ENCODE measurements at regions not wholly inside any gene's neighbourhood (a gene's known extent, or its start where the extent isn't known, plus 50 kb on each side); places are given as distances from the start of the nearest gene placed in this dataset.
A peak's percentile ranks its signal among the peaks of the same experiment; 100 is the strongest.

DNA sequence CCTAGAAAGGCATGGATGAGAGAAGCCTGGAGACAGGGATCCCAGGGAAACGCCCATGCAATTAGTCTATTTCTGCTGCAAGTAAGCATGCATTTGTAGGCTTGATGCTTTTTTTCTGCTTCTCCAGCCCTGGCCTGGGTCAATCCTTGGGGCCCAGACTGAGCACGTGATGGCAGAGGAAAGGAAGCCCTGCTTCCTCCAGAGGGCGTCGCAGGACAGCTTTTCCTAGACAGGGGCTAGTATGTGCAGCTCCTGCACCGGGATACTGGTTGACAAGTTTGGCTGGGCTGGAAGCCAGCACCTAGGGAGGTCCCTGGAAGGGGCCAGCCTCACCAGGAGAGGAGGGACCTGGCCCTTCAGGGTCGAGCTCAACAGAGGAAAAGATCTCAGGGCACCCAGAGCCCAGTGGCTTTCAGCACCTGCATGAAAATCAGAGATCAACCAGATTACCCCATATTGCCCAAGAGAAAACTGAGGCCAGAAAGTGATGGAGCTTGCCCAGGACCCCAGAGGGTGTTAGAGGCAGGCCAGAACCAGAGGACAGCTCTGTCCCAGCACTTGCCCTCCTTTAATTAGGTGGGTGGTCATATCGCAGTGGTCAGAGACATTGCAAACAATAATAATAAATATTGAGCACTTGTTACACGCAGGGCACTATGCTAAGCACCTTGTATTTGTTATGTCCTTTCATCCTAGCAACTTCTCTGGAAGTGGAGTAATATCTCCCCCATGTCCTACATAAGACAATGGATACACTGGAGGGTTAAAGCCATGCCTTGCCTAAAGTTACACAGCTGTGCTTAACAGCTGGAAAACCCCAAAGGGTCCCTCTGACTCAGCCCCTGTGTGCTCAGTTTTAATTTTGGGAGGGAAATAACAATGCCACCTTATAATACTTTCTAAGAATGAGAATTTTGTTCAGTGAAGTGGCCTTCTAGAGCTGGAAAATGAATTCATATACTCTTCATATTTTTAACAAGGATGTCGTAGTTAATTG lies 67.1 kb downstream of the KLF4 start (continued):
- TF ChIP-seq, protein P1, sequence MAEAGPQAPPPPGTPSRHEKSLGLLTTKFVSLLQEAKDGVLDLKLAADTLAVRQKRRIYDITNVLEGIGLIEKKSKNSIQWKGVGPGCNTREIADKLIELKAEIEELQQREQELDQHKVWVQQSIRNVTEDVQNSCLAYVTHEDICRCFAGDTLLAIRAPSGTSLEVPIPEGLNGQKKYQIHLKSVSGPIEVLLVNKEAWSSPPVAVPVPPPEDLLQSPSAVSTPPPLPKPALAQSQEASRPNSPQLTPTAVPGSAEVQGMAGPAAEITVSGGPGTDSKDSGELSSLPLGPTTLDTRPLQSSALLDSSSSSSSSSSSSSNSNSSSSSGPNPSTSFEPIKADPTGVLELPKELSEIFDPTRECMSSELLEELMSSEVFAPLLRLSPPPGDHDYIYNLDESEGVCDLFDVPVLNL (IDR thresholded peaks at IDR 0.05; ENCODE audit: low read depth, low read length): no peak
- TF ChIP-seq, protein P2, sequence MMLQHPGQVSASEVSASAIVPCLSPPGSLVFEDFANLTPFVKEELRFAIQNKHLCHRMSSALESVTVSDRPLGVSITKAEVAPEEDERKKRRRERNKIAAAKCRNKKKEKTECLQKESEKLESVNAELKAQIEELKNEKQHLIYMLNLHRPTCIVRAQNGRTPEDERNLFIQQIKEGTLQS (IDR thresholded peaks at IDR 0.05; ENCODE audit: borderline replicate concordance, extremely low read depth, low read depth, low read length): peak; percentile 54; the same call in 1 of the 2 replicates
- no peak for TF ChIP-seq SIX5 (IDR thresholded peaks at IDR 0.05; ENCODE audit: low read depth, low read length, severe bottlenecking)
- TF ChIP-seq SREBF1 (IDR thresholded peaks at IDR 0.05; ENCODE audit: low read length): no peak
- no peak for TF ChIP-seq ZSCAN29 (IDR thresholded peaks at IDR 0.05)
- TF ChIP-seq, protein P3, sequence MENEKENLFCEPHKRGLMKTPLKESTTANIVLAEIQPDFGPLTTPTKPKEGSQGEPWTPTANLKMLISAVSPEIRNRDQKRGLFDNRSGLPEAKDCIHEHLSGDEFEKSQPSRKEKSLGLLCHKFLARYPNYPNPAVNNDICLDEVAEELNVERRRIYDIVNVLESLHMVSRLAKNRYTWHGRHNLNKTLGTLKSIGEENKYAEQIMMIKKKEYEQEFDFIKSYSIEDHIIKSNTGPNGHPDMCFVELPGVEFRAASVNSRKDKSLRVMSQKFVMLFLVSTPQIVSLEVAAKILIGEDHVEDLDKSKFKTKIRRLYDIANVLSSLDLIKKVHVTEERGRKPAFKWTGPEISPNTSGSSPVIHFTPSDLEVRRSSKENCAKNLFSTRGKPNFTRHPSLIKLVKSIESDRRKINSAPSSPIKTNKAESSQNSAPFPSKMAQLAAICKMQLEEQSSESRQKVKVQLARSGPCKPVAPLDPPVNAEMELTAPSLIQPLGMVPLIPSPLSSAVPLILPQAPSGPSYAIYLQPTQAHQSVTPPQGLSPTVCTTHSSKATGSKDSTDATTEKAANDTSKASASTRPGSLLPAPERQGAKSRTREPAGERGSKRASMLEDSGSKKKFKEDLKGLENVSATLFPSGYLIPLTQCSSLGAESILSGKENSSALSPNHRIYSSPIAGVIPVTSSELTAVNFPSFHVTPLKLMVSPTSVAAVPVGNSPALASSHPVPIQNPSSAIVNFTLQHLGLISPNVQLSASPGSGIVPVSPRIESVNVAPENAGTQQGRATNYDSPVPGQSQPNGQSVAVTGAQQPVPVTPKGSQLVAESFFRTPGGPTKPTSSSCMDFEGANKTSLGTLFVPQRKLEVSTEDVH (IDR thresholded peaks at IDR 0.05; ENCODE audit: low read depth, partially characterized antibody): no peak
- TF ChIP-seq SMC3 (IDR thresholded peaks at IDR 0.05; ENCODE audit: borderline replicate concordance, low read length): peak; percentile 43
- no peak for TF ChIP-seq CHD1 (IDR thresholded peaks at IDR 0.05; ENCODE audit: low read depth, low read length)
- no peak for TF ChIP-seq DPF2 (IDR thresholded peaks at IDR 0.05)
- no peak for TF ChIP-seq WRNIP1 (IDR thresholded peaks at IDR 0.05; ENCODE audit: borderline replicate concordance, low read depth, low read length)
- TF ChIP-seq, protein P4, sequence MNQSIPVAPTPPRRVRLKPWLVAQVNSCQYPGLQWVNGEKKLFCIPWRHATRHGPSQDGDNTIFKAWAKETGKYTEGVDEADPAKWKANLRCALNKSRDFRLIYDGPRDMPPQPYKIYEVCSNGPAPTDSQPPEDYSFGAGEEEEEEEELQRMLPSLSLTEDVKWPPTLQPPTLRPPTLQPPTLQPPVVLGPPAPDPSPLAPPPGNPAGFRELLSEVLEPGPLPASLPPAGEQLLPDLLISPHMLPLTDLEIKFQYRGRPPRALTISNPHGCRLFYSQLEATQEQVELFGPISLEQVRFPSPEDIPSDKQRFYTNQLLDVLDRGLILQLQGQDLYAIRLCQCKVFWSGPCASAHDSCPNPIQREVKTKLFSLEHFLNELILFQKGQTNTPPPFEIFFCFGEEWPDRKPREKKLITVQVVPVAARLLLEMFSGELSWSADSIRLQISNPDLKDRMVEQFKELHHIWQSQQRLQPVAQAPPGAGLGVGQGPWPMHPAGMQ (IDR thresholded peaks at IDR 0.05; ENCODE audit: borderline replicate concordance): no peak
- TF ChIP-seq ZNF24 (IDR thresholded peaks at IDR 0.05): no peak
- TF ChIP-seq, protein P5, sequence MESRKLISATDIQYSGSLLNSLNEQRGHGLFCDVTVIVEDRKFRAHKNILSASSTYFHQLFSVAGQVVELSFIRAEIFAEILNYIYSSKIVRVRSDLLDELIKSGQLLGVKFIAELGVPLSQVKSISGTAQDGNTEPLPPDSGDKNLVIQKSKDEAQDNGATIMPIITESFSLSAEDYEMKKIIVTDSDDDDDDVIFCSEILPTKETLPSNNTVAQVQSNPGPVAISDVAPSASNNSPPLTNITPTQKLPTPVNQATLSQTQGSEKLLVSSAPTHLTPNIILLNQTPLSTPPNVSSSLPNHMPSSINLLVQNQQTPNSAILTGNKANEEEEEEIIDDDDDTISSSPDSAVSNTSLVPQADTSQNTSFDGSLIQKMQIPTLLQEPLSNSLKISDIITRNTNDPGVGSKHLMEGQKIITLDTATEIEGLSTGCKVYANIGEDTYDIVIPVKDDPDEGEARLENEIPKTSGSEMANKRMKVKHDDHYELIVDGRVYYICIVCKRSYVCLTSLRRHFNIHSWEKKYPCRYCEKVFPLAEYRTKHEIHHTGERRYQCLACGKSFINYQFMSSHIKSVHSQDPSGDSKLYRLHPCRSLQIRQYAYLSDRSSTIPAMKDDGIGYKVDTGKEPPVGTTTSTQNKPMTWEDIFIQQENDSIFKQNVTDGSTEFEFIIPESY (IDR thresholded peaks at IDR 0.05): no peak
- peak; percentile 85 to 88 for TF ChIP-seq BHLHE40 (IDR thresholded peaks at IDR 0.05; ENCODE audit: borderline replicate concordance in 1 of 2, low read depth in 2 of 2, low read length in 1 of 2)
- TF ChIP-seq, protein P6, sequence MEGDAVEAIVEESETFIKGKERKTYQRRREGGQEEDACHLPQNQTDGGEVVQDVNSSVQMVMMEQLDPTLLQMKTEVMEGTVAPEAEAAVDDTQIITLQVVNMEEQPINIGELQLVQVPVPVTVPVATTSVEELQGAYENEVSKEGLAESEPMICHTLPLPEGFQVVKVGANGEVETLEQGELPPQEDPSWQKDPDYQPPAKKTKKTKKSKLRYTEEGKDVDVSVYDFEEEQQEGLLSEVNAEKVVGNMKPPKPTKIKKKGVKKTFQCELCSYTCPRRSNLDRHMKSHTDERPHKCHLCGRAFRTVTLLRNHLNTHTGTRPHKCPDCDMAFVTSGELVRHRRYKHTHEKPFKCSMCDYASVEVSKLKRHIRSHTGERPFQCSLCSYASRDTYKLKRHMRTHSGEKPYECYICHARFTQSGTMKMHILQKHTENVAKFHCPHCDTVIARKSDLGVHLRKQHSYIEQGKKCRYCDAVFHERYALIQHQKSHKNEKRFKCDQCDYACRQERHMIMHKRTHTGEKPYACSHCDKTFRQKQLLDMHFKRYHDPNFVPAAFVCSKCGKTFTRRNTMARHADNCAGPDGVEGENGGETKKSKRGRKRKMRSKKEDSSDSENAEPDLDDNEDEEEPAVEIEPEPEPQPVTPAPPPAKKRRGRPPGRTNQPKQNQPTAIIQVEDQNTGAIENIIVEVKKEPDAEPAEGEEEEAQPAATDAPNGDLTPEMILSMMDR (IDR thresholded peaks at IDR 0.05 in 2 of 3, conservative IDR thresholded peaks at IDR 0.05 in 1 of 3; ENCODE audit: control insufficient read depth in 2 of 3, extremely low read depth in 1 of 3, insufficient read depth in 1 of 3, low read depth in 3 of 3, low read length in 3 of 3): peak; percentile 56 to 62 (median 59); a peak in 5 of 6 replicates
- no peak for TF ChIP-seq NFXL1 (IDR thresholded peaks at IDR 0.05; ENCODE audit: borderline replicate concordance)
